ENCODE measurements at regions not wholly inside any gene's neighbourhood (a gene's known extent, or its start where the extent isn't known, plus 50 kb on each side); places are given as distances from the start of the nearest gene placed in this dataset.

DNA sequence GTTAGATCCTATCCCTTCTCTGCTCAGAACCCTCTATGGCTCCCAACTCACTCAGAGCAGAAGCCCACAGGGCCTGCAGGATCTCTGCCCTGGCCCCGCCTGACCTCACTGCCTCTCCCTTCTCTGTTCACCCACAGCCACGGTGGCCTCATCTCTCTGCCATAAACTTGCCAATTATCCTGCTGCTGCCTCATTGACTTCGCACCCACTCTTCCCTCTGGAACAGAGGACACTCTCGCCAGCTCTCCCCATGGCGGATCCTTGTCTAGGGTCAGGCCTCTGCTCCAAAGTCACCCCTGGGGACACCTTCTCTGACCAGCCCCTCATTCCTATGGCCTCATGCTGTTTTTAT lies 86.4 kb downstream of the CEBPB start:
- H3K4me3 ChIP-seq (ENCODE audit: low read depth, low read length), result no peak overlapping the region
- no peak for DNase-seq (ENCODE audit: low read depth, low spot score)
- POLR2A ChIA-PET, result no interaction called here
- CTCF ChIA-PET, result no interaction called here
- TF ChIP-seq CTCF (IDR thresholded peaks at IDR 0.05; ENCODE audit: insufficient read depth, low read length, missing control alignments), result no peak

- TF ChIP-seq CTCF (IDR thresholded peaks at IDR 0.05; ENCODE audit: insufficient read depth, low read length, missing control alignments), result no peak
- no peak overlapping the region for H3K4me3 ChIP-seq (ENCODE audit: low read depth, low read length)
- no peak for DNase-seq (ENCODE audit: low read depth, low spot score)
- ChIA-PET CTCF (no interaction called here), POLR2A (no interaction called here)
These were observed 87.1 kb downstream of the CEBPB start for GRCh38 chr20:50277460-50278376.

DNA sequence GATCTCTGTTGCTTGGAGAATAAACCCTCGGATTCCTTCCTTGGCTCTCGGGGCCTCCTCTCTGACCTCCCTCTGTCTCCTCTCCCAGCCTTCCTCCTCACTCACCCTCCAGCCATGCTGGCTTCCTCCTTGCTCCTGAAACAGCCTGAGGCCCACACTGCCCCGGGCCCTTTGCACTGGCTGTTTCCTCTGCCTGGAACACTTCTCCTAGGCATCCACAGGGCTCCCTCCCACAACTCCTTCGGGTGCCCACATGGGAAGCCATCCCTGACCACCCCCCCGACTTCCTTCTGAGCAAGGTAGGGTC lies 87.7 kb downstream of the CEBPB start:
- TF ChIP-seq CTCF (IDR thresholded peaks at IDR 0.05; ENCODE audit: insufficient read depth, low read length, missing control alignments), result no peak
- ChIA-PET POLR2A (no interaction called here), CTCF (no interaction called here)
- no peak for DNase-seq (ENCODE audit: low read depth, low spot score)
- no peak overlapping the region for H3K4me3 ChIP-seq (ENCODE audit: low read depth, low read length)

DNA sequence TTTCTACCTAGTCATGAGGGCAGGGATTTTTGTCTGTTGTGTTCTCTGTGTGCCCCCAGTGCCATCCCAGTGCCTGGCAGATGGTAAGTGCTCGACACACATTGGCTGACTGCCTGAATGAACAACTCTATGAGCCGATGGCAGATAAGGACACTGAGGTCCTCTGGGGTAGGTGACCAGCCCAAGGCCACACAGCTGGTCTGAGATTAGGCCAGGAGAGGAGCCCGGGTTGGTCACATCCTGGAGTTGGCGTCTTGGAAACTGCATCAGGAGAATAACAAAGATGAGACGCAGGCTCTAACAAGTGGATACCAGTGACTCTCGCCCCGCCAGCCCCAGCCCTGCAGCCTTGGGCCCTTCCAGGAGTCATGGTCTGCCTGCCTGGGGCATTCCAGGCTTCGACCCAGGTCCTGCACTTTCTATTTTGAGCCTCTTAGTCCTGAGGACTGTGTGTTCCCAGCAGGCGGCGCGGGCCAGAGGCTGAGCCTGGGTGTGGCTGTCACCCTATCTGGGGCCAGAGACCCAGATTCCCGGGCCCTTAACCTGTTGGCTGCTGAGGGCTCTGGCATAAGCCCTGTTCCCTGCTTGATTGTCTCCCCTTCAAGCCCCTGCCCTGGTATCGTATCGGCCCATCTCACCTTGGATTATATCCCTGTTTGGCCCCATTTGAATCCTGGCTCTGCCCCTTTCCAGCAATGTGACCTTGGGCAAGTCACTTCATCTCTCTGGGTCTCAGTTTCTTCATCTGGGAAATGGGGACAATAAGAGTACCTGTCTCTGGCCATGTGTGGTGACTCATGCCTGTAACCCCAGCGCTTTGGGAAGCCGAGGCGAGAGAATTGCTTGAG lies 88.3 kb downstream of the CEBPB start:
- POLR2A ChIA-PET, result no interaction called here
- no peak for TF ChIP-seq CTCF (IDR thresholded peaks at IDR 0.05; ENCODE audit: insufficient read depth, low read length, missing control alignments)
- no peak for DNase-seq (ENCODE audit: low read depth, low spot score)
- H3K4me3 ChIP-seq (ENCODE audit: low read depth, low read length), result no peak overlapping the region
- CTCF ChIA-PET, result interaction anchor here (1.2 kb wide), 1 partner anchor 11 kb away, joined by 3 read pairs; no protein-coding TSS in a partner anchor

GRCh38 chr20:50279988-50280850 lies 89.6 kb downstream of the CEBPB start:
- CTCF ChIA-PET, result interaction anchor here (1.2 kb wide), 1 partner anchor 13 kb away, joined by 3 read pairs; no protein-coding TSS in a partner anchor
- DNase-seq (ENCODE audit: low read depth, low spot score), result no peak
- no peak overlapping the region for H3K4me3 ChIP-seq (ENCODE audit: low read depth, low read length)
- POLR2A ChIA-PET, result no interaction called here
- no peak for TF ChIP-seq CTCF (IDR thresholded peaks at IDR 0.05; ENCODE audit: insufficient read depth, low read length, missing control alignments)

All from AG04449 (cell line).